ENCODE measurements at regions not wholly inside any gene's neighbourhood (a gene's known extent, or its start where the extent isn't known, plus 50 kb on each side); places are given as distances from the start of the nearest gene placed in this dataset.

DNA sequence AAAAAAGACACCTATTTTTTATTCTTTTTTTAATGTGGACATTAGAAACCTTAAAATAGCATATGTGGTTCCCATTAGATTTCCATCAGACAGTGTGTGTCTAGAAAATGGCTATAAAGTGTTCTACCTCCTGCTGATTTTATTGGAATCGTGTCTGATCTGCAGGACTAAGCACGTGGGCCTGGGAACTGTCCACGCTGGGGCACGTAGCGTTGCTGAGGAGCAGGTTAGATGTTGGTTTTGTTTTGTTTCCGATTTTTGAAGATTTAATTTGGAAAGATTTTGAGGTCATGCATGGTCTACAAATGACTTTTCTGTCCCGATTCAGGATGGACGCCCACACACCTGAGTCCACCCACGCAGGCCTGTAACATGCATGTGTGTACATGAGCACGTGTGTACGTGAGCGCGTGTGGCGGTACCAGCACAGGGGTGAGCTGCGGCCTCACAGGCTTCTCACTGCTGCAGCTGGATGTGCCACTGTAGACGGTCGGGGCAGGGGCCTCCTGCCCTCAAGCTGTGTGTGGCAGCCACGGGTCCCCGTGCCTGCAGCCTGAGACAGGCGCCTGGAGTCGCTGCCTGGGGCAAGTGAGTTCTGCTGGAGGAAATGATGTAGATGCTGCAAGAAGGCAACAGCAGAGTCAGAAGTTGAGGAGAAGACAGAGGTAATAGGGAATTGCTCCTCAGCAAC, 99.7 kb upstream of the CTDP1 start:
- TF ChIP-seq POLR2AphosphoS5 (IDR thresholded peaks at IDR 0.05; ENCODE audit: low read depth, low read length) (no peak), TAF1 (IDR thresholded peaks at IDR 0.05; ENCODE audit: borderline replicate concordance, low read depth, low read length) (no peak)
- no peak for DNase-seq (ENCODE audit: insufficient read length)
- no peak for FAIRE-seq

DNA sequence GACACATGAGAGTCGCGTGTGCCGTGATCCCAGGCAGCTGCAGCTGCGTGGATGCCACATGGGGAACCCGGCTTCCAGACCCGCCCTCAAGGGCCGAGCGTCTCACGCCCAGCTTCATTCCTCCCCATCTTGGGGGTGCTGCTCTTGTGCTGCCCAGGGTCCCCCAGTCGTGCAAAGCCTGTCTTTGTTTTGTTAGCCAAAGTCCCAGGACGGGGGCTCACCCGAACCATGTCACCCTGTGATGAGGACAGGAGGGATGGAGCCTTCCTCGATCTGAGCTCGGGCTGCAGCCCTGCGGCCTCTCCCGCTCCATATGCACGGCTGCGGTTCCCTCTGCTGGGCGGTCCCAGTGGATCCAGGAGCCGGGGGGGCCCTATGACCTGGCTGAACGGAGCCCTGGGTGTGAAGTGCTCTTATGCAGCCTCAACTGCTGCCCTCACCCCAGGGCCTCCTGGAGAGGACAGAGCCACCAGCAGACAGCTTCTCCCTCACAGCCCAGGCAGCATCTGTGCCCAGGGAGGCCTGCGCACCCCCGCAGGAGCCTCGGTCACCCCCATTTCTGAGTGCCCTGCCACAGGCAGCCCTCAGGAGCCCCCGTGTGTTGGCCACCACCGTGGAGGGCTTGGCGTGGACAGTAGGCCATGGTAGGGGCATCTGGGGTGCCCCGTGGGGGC, 99.0 kb upstream of the CTDP1 start:
- no peak for TF ChIP-seq POLR2A (IDR thresholded peaks at IDR 0.05; ENCODE audit: low read depth, low read length)
- no peak for TF ChIP-seq TAF1 (IDR thresholded peaks at IDR 0.05; ENCODE audit: borderline replicate concordance, low read depth, low read length)
- FAIRE-seq: no peak
- no peak for DNase-seq (ENCODE audit: insufficient read length)

DNA sequence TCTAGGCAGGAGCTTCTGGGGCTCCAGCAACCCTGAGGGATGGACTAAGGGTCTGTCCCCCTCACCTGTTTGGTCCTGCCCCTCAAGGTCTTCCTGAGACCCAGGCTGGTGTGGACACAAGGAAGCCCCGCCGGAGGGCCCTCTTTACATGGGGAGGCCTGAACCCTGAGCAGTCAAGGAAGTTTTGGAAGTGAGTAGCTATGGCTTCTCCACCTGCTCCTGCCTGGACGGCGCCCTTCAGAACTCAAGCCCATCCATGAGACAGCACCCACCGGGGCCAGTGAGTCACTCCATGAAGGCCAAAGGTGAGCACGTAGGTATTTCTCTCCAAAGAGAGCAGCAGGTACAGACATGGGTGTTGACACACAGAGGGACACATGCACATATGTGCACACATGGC, 98.2 kb upstream of the CTDP1 start:
- FAIRE-seq (no peak), DNase-seq (ENCODE audit: insufficient read length) (no peak)
- TF ChIP-seq POLR2AphosphoS5 (IDR thresholded peaks at IDR 0.05; ENCODE audit: low read depth, low read length): no peak
- TF ChIP-seq TAF1 (IDR thresholded peaks at IDR 0.05; ENCODE audit: borderline replicate concordance, low read depth, low read length): no peak
- no peak for TF ChIP-seq POLR2A (IDR thresholded peaks at IDR 0.05; ENCODE audit: low read depth, low read length)

DNA sequence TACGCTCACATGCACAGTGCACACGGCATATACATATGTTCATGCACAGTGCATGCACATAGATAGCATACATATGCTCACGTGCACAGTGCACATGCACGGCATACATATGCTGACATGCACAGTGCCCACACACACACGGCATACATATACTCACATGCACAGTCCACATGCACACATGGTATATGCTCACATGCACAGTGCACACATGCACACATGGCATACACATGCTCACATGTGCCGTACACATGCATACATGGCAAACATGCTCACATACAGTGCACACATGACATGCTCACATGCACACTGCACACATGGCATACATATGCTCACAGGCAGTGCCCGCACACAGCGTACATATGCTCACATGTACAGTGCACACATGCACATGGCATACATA, 97.7 kb upstream of the CTDP1 start:
- FAIRE-seq: no peak
- no peak for DNase-seq (ENCODE audit: insufficient read length)
- TF ChIP-seq POLR2A (IDR thresholded peaks at IDR 0.05; ENCODE audit: low read depth, low read length) (no peak), TAF1 (IDR thresholded peaks at IDR 0.05; ENCODE audit: borderline replicate concordance, low read depth, low read length) (no peak)

DNA sequence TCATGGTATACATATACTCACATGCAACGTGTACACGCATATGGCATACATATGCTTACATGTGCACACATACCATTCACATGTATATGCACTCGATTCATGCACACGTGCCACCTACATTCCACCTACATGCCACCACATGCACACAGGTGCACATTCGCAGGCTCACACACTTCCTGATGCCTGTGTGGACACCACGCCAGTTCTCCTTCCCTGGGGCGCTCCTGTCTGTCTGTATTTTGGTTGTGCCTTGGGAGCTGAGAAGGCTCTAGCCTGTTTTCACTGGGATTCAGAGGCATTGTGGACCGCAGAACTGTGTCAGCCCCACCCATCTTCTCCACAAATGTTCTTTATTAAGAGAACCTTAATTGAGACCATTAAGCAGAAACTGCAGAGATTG, 96.6 kb upstream of the CTDP1 start:
- no peak for FAIRE-seq
- no peak for TF ChIP-seq POLR2AphosphoS5 (IDR thresholded peaks at IDR 0.05; ENCODE audit: low read depth, low read length)
- no peak for TF ChIP-seq POLR2A (IDR thresholded peaks at IDR 0.05; ENCODE audit: low read depth, low read length)
- no peak for TF ChIP-seq TAF1 (IDR thresholded peaks at IDR 0.05; ENCODE audit: borderline replicate concordance, low read depth, low read length)
- DNase-seq (ENCODE audit: insufficient read length): no peak

DNA sequence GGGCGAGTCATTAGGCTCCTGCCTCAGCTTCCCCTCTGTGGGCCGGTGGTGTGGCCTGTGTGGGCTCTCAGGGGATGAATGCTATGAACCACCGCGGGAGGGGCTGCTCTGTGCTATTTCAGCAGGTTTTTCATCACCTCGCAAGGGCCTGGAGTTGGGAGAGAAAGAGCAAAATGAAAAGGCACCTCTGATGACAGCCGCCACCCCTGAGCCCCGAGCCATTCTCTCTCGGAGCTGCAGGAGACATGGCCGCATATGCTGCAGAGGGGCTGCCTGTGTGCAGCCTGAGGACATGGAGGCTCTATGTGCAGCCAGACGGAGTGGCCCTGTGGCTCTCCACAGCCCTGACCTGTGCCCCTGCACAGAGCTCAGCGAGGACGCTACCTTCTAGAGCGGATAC, 96.2 kb upstream of the CTDP1 start:
- FAIRE-seq (no peak), DNase-seq (ENCODE audit: insufficient read length) (no peak)
- TF ChIP-seq TAF1 (IDR thresholded peaks at IDR 0.05; ENCODE audit: borderline replicate concordance, low read depth, low read length): no peak
- no peak for TF ChIP-seq POLR2AphosphoS5 (IDR thresholded peaks at IDR 0.05; ENCODE audit: low read depth, low read length)
- no peak for TF ChIP-seq POLR2A (IDR thresholded peaks at IDR 0.05; ENCODE audit: low read depth, low read length)

DNA sequence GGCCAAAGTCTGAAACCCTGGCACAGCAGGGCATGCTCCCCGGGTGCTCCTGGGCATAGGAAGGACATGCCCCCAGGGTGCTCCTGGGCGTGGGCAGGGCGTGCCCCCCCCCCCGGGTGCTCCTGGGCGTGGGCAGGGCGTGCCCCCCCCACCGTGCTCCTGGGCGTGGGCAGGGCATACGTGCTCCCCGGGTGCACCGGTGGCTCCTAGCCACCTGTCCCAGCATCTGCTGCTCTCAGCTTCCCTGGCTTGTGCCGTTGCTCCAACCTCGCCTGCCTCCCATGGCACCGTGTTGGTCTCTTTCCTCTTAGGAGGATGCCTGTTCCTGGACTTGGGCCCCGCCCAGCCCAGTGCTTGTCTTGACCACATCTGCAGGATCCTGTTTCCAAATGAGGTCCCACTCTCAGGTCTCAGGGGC, 95.6 kb upstream of the CTDP1 start:
- FAIRE-seq (no peak), DNase-seq (ENCODE audit: insufficient read length) (no peak)
- TF ChIP-seq POLR2AphosphoS5 (IDR thresholded peaks at IDR 0.05; ENCODE audit: low read depth, low read length) (no peak), POLR2A (IDR thresholded peaks at IDR 0.05; ENCODE audit: low read depth, low read length) (no peak), TAF1 (IDR thresholded peaks at IDR 0.05; ENCODE audit: borderline replicate concordance, low read depth, low read length) (no peak)

DNA sequence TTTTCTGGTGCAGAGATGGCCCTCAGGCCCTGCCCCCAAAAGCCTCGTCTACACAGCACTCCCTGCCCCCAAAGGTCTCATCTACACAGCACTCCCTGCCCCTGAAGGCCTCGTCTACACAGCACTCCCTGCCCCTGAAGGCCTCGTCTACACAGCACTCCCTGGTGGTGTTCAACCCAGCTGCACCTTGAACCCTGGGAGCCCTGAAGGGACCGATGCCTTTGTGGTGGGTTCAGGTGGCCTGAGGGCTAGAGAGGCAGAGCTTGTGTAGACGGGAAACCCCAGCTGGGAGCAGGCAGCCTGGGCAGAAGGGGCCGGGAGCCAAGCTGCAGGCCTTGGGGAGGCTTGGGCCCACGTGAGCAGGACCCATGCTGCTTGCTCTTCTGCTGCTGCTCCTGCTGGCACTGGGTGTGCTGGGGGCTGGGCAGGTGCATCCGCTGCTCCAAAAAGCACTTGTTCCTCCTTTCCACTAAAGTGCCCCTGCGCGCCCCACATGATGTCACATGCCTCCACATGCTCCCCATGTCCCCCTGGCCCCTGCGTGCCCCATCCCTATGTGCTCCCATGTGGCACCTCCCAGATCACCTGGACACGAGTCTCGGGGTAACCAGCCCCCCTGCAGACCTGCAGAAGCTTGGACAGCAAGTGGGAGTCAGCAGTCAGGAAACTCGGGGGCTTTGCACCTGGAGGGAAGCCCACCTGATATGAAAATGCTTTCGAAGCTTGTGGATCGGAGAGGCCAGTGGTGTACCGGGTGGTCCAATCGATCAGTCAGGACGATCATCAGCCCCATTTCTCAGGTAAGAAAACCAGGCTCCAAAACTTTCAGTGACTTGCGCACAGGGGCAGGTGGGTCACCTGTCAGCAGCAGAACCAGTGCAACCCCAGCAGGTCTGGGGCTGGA, 94.9 kb upstream of the CTDP1 start:
- DNase-seq (ENCODE audit: insufficient read length): no peak
- no peak for TF ChIP-seq POLR2A (IDR thresholded peaks at IDR 0.05; ENCODE audit: low read depth, low read length)
- no peak for TF ChIP-seq TAF1 (IDR thresholded peaks at IDR 0.05; ENCODE audit: borderline replicate concordance, low read depth, low read length)
- TF ChIP-seq POLR2AphosphoS5 (IDR thresholded peaks at IDR 0.05; ENCODE audit: low read depth, low read length): no peak
- FAIRE-seq: no peak

DNA sequence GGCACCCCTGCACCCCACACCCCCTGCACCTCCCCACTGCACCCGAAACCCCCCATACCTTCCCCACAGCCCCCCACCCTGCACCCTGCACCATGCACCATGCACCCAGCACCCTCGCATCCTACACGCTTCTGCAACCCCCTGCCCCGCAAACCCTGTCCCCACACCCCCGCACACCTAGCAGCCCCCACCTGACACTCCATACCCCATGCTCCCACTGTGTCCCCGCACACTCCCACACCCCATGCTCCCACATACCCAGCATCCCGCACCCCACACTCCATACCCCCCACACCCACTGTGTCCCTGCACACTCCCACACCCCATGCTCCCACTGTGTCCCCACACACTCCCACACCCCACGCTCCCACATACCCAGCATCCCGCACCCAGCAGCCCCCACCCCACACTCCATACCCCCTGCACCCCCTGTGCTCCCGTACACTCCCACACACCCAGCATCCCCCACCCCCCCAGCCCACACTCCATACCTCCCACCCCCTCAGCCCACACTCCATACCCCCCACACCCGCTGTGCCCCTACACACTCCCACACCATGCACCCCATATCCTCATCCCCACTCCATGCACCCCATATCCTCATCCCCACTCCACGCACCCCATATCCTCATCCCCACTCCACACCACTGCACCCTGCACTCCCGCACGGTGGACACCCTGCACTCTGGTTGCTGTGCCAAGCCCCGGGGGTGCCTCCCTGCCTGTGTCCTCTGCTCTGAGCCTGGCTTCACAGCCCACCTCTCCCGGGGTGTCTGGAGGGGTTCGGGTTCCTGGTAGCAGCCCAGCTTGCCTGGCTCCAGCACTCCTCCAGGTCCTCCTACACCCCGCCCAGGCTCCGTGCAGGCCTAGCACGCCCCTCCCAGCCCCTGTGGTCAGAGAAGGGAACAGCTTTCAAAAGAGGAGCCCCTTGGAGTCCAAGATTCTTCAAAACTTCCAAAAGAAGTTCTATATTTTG, 93.9 kb upstream of the CTDP1 start:
- FAIRE-seq: no peak
- no peak for DNase-seq (ENCODE audit: insufficient read length)
- TF ChIP-seq TAF1 (IDR thresholded peaks at IDR 0.05; ENCODE audit: borderline replicate concordance, low read depth, low read length) (no peak), POLR2A (IDR thresholded peaks at IDR 0.05; ENCODE audit: low read depth, low read length) (no peak), POLR2AphosphoS5 (IDR thresholded peaks at IDR 0.05; ENCODE audit: low read depth, low read length) (no peak)

DNA sequence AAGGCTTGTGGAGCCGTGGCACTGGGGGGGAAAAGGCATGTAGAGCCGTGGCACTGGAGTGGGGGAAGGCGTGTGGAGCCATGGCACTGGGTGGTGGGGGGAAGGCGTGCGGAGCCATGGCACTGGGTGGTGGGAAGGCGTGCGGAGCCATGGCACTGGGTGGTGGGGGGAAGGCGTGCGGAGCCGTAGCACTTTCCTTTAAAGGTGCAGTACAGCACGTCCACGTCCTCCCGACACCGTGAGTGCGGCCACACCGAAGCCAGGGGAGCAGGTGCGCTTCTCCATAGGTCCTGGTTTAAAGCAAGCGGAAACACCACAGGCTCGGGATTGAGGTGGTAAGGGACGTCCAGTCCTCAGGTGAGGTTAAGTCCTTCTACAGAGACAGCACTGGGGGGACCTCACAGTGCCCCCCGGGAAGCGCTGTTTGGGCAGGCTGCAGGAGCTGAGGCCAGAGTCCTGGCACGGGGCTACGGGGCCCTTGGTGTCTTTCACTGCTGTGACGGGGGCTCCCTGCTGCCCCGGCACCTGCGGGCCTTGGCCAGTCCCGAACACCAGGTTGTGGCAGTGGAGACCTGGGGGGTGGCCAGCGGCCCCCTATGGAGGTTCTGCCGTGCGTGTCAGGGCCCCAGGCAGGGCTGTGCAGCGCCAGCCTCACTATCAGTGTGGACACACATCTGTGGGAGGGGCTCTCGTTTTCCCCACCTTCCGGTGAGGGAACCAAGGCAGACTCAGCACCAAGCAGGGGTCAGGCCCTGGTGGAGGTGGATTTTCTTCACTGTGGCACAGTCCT, 93.0 kb upstream of the CTDP1 start:
- DNase-seq (ENCODE audit: insufficient read length) (no peak), FAIRE-seq (no peak)
- TF ChIP-seq TAF1 (IDR thresholded peaks at IDR 0.05; ENCODE audit: borderline replicate concordance, low read depth, low read length): no peak
- TF ChIP-seq POLR2A (IDR thresholded peaks at IDR 0.05; ENCODE audit: low read depth, low read length): no peak
- TF ChIP-seq POLR2AphosphoS5 (IDR thresholded peaks at IDR 0.05; ENCODE audit: low read depth, low read length): no peak

Data from GM12892 (cell line).